Ureter (tissue), 1 donor: ENCODE measurements at regions not wholly inside any gene's neighbourhood (a gene's known extent, or its start where the extent isn't known, plus 50 kb on each side); places are given as distances from the start of the nearest gene placed in this dataset.
"Not testable (repeated sequence)": the region's sequence is repeated elsewhere in the genome, so short reads cannot be mapped to it uniquely, and the experiment has no call there.

ENCODE experiments used
- DNase-seq: peaks from one replicate; pipeline ENCODE4 v3.0.0-alpha.2; 2020; ENCODE audit warnings: low spot score
- donor health status: DM: yes; HTN: yes; CAD: no.

DNA sequence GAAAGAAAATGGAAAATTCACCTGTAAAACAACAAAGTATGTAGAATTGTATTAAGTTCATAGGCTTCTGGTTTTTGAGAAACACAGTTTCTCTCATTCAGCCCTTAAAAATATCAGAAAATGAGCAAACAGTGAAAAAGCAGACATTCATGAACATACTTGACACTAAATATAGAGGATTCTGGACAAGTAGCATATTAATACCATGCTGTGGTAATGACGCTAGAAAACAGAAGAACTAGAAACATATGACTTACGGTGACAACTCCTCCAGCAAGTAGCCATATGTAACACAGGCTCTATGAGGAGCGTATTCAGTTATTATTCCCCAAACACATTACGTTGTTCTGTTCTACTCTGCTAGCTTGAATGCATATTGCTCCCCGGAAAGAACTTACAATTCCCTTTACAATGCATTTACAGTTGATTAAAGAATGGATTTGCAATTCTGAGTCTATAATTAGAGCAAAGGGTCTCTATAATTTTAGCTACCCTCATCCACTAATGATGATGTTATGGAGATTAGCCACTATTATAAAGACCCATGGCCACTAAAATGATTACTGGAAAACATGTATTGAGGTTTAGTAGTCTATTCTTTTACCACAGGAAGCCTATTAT lies 672.1 kb downstream of the EFNB2 start:
- no peak for DNase-seq

DNA sequence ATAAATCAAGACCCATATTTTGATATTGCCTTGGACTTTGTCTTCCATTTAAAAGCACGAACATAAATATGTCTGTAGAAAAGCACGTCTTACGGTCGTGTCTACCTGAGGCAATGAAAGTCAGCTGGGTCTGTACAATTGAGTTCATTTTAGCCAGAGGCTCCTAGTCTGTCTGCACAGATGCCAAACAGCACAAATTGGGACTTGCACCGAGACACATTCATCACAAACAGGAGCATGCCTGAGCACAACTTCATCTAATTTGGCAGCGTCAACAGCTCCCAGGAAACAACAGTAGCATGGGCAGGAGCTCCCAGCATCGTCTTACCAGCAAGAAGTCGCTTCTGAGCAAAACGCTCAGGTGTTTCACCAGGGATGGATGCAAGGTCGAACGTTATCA lies 687.0 kb downstream of the EFNB2 start:
- DNase-seq, result no peak

DNA sequence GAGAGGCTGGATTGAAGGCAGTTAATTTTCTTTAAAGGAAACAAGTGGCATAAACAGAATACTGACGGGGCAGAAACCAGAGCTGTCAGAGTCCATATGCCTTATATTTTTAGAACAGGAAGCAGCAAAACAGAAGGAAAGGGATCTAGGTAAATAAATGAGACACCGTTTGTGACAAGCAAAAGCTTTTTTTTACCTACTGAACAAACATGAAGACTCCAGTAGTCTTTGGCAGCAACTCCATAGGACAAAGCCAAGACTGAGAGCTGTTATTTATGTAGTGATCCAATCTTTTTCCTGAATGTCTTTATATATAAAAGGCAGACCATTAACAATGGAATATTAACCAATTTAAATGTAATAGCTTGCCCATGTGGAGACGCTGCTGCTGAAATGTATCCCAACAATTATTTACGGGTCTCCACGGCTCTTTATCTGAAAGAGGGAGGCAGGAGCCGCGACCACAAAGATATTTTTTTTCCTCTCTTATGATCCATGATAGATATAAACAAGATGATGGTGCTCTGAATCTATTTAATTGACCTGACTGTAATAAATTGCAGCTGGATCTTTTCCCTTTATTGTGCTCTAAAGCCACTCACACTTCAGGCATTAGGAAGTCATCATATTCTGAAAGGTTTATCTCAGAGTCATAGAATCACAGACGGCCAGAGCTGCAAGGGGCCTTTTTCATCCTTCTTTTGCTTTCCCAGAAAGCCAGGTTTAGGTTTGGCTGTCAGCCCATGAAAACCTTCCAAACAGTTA lies 687.8 kb downstream of the EFNB2 start:
- DNase-seq, result no peak

DNA sequence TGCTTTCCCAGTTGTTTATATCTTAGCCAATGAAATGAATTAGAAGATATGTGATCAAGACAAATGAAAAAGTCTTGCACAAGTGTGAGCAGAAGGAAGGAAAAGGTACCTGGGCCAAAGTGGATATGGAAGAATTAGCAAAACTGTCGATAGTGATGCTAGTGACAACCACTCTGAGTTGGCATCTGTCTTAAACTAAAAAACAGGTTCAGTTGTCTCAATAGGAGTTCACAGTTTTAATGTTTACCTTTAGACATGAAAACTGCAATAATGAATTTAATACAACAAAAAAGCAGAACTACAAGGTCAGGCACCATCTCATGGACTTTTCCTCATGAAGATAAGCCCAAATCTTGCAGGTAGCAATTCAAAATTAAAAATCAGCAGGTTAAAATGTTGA lies 688.5 kb downstream of the EFNB2 start:
- DNase-seq, result no peak

DNA sequence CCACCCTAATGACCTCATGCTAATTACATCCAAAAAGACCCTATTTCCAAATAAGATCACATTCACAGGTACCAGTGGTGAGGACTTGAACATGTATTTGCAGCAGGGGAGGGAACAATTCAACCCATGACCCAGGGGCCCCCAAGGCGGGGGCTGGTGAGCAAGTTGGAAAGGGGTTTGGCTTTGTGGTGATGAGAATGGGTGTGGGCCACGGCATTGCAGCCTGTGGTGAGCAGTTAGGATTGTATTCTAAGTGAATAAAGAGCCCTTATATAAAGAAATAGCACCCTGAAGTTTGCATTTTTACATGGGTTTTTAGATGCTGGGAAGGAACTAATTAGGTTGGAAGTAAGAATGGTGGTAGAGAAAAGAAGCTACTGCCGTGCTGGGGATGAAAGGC lies 694.2 kb downstream of the EFNB2 start:
- no peak for DNase-seq

DNA sequence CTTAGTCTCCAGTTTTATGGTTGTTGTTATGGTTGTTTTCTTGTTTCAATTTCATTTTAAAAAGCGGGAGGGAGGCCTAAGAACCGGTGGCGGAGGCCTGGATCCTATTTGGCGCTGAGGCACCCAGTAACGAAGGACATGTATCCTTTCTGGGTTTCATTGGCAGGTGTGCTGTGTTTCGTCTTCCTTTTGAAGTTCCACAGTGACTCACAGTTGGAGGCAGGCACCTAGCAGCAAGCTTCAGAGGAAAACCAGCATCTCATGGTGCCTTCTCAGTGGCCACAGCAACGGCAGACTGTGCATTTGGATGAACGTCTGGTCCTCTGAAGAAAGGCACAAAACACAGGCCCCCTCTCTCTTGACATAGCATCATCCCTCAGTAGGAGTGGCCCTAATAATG lies 697.2 kb downstream of the EFNB2 start:
- no peak for DNase-seq

DNA sequence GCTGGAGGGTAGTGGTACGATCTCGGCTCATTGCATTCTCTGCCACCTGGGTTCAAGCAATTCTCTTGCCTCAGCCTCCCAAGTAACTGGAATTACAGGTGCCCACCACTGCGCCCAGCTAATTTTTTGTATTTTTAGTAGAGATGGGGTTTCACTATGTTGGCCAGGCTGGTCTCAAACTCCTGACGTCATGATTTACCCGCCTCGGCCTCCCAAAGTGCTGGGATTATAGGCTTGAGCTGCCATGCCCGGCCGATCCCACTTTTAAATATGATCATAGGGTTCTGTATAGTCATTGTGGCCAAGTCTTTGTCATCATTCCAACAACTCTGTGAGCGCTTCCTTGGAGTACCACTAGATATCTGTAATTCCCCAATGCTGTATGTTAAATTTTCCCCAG lies 698.2 kb downstream of the EFNB2 start:
- not testable (repeated sequence) for DNase-seq

DNA sequence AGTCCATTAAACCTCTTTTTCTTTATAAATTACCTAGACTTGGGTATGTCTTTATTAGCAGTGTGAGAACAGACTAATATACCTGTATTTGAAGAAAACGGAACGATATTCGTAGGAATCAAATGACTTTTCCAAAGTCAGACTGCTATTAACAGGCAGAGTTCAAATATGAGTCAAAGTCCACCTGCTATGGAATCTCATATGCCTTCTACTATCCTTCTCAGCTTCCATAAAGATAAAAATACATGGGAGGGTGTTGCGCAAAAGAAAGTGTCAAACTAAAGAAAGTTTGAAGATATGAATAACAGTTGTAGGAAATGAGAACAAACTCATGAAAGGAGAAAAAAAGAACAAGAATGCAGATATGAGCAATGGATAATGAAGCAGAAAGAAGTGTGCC lies 704.6 kb downstream of the EFNB2 start:
- DNase-seq, result no peak

DNA sequence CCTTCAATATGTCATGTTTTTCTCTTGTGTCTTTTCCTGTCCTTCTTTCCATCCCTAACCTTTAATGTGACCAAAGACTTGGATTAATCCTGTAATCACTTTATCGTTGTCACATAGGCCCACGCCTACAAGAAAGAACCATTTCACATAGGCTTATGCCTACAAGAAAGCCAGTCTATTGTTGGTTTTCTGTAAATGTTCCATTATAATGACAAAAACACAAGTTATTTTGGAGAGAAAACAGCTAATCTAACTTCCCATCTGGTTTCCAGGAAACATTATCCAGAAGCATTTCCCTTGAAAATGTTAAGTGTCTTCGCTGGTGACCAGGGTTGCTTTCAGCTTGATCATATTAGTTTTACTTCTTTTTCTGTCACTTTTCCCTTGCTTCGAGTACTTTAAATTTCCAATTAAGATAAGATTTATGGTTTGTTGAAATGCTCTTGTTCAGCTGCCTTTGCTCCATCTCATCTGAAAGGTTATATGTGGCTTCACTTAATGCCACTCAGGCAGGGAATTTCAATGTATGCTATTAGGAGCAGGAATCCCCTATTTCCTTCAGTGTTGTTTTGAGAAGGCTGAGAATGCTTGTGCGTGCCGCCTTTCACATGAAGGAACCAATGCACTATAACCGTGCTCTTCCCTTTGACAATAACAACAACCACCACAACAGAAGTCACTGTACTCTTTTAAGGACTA lies 708.2 kb downstream of the EFNB2 start:
- no peak for DNase-seq

DNA sequence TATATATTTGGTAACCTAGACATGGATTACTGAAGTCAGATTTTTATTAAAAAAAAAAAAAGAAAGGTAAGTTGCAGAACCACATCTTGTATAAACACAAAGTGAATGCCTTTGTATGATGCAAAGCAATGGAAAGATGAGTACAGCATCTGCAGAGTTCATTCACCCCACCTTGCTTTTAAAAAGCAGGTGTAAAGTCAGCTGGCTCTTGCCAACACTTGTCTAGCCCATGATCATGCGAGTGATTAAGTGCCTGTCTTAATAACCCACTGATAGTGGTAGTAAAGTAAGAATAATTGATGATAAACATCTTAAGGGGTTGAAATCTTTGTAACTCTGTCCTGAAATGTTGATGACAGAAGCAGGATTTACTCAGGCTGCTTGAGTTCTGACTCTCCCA lies 710.4 kb downstream of the EFNB2 start:
- DNase-seq, result no peak

DNA sequence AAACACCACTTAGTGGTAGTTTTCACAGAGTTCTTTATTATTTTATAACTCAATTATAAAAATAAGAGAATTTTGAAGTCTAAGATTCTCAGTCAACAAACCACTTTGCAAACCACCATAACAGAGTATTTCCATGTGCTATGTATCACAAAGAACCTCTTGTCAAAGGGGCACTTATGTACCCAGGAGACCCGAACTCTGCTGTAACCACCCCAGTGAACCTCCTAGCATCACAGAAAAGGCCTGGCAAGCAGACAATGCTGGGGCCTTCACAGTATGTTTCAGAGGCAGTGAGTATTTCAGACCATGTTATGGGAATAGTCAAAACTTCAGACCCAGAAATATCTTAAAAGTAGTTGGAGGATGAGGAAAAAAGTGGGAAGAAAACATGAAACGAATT lies 714.1 kb downstream of the EFNB2 start:
- no peak for DNase-seq

DNA sequence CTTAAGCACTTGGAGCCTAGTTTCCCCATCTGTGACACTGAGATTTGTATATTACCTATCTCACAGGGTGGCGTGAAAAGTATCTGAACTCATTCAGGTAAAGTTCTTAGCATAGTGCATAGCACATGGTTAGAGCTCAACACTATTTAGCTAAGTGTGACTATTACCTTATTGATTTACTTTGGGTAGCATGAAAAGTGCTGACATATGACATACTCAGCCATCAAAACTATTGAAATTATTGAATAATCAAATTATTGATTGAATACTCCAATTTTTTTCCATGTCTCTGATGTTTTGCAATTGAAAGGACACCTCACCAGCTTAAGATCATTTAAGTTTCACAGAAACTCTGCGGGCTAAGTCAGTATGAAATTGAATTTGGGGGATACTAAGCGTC lies 715.0 kb downstream of the EFNB2 start:
- DNase-seq, result no peak

DNA sequence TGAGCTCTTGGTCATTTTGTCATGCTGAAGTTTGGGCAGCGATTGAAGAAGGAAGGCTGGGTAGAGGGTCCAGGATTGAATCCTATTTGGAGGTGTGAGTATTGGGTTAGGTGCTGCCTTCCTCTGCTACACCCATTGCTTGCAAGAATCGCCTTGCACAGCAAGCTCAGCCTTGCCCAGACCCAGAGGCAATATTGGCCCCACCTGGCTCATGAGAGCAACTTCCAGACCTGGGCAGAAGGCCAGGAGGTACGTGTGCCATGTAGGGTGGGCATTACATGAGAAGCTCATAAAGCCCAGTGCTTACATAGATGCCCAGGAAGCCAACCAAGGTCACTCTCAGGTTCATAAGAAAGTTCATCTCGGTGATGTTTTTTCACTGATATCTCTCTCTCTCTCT lies 718.0 kb downstream of the EFNB2 start:
- DNase-seq, result no peak

DNA sequence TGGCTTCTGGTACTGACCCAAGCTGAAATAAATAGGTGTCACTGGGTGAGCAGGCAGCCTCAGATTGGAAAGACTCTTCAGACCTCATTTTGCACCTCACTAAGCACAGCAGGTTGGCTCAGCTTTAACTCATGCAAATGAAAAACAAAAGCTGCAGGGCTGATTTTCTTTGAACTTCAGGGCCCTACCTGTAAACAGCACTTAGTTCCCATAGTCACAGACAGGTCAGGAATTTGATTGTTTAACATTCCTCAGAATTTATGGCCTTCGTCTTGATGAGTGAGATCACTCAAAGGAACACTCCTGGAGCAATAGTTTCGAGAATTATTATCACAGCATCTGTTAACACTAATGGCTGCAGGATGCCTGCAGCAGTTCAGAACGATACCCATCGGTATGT lies 718.5 kb downstream of the EFNB2 start:
- no peak for DNase-seq

DNA sequence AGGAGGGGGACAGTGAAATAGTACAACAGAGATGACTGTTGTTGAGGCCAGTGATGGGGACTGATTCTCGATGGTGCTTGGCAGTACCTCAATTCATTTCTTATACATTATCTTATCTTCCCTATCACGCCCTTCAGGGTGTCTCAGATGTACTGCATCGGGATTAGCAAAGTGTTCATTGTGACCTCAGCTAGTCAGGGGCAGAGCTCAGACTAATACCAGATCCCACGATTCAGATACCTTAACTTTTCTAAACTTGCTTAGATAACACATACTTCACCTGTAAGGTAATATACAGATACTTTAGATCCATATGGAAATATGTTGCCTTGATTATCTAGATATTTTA lies 720.6 kb downstream of the EFNB2 start:
- DNase-seq, result no peak

DNA sequence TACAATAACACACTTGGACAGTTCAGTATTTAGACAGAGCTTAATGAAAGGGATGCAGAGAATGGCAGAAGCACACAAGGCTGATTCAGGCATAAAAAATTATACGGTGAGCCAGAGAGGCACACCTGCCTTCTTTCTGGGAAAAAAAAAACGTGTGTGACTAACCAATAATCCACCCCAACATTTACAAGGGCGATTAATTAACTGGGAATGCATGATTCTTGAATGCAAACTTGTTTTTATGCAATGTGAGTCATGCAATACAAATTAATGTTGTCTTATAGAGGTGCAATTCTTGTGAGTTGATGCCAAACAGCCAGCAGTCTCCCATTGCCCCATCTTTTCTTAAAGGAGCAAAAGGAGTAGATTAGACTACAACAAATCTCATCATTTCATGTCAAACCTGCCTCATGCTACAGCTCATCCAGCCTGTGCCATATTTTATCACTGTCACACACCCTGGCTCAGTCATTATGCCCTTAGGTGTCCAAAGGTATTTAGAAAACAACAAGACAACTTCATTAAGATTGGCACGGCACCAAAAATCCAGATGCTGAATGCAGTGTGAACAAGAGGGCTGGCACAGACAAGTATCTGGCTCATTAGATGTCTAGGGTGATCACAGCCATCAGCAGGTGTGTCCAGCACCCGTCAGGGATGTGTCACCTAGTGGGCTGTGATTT lies 721.1 kb downstream of the EFNB2 start:
- DNase-seq, result no peak

DNA sequence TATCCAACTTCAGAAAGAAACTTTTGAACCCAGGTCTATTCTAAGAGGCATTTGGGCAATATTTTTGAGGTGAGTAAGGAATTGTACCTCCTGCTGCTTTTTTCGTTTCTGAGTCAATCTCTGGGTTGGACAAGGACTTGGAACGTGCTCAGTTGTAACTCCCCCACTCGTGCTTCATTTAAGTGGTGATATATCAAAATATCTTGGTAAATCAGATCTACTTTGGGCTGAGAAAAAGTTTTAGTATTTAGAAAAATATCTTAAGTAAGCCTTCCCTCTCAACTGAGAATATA lies 728.9 kb downstream of the EFNB2 start:
- no peak for DNase-seq

DNA sequence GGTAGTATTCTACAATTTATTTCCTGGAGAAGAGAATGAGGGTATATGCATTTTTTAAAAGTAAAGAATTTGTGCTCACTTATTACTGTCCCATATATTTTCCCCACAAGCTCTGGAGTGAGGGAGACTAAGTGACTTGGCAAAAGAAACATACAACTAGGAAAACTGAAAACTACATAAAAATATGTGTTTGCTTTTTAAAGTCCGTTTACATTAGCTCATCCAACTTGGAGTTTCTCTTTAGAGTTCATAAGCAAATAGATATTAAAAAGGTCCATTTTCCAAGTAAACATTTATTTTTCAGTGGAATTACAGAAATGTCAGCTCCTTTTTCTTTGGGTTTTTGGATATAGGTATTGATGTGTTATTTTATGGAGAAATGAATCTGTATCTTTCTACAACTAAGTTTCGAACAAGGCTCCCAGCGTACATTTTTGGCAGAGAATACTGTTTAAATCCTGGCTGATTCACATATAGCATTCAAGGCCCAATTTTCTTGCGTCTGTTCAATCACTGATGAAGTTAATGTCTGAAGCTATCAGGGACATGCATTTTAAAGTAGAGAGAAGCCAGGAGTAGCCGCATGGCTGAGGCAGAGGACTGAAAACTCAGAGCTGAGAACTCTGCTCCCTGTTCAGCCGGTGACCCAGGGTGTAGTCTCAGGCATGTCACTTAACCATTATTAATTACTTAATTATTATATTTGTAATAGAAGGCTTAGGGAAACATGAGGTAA lies 729.4 kb downstream of the EFNB2 start:
- DNase-seq, result no peak

DNA sequence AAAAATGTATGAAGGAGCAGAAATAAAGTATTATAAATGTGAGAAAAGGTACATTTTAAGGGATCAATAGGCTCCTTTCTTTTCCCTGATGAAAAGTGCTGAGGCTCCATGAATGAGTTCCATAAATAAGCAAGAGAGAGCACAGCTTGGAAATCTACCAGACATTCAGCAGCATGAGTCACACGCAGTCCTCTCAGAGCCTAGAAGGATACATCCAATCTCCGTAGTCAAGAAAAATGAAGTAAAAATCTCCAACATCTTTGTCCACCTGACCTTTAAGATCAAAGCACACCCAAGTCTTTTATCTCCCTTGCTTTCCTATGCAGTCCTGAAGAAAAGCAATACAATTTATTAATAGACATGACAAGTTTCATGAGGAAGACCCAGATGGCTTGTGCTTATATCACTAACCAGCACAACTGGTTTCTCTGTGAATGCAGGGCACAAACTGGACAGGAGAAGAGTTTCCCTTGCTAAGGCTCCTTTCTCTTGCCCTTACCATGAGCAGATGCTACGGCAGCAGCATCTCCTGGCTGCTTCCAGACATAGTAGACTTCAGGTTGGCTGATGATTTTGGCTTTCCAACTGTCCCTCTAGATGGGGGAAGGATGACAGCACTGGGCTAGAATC lies 730.8 kb downstream of the EFNB2 start:
- DNase-seq, result no peak

DNA sequence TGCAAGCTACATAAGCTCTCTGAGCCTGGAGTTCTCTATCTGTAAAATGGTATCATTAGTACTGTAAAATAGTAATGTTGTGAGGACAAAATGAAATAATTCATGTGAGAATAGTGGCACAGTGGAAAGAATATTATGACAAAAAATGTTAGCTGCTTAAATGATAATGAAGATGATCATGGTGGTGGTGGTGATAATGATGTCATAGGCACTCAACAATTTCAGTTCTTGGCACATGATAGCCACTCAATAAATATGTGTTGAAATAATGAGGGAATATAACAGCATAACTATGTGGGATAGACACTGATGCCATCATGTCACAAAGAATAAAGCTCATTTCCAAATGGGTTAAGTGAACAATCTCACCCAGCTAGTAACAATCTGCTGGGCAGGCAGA lies 736.3 kb downstream of the EFNB2 start:
- DNase-seq, result no peak

DNA sequence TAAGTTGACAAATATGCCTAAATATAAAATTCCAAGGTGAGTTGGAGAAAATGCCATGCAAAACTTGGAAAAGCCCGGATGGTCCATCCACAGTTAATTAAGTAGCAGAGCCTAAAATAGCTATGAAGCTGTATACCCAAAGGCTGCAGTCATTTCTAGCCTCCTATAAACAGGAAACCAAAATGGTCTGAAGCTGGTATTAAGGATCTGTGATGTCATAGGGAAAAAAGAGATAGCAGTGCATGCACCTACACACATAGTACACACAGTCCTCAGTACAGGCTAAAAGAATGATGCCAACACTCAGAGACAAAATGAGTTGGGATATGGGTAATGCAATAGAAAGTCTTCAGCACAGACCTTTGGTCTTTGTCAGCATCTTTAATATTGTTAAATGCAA lies 736.9 kb downstream of the EFNB2 start:
- no peak for DNase-seq

DNA sequence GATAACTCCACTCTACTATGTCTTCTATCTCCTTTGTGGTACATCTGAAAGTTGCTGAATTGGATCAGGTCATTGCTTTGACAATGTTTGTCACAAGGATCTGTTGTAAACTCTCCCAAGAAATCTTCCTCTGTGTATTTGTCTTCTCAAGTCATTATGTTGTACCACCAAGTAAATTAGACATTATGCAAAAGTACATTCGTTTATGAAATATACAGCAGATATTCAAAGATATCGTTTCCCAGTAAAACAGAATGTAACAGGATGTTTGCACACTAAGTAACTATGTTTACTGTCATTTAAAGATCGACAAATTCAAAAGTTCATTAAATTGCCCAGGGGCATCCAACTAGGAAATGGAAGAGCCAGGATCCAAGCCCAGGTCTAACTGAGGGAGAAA lies 739.4 kb downstream of the EFNB2 start:
- no peak for DNase-seq
